Mesenchymal stem cell (in vitro differentiated cells and primary cell): ENCODE measurements at regions not wholly inside any gene's neighbourhood (a gene's known extent, or its start where the extent isn't known, plus 50 kb on each side); places are given as distances from the start of the nearest gene placed in this dataset.
"Not testable (repeated sequence)": the region's sequence is repeated elsewhere in the genome, so short reads cannot be mapped to it uniquely, and the experiment has no call there.

Source experiments
- DNase-seq: peaks from one replicate; pipeline ENCODE4 v3.0.0-alpha.2; 2013
- H2AFZ ChIP-seq: one replicate; pipeline ENCODE4 v1.6.1; 2013; ENCODE audit warnings: low read depth, mild to moderate bottlenecking, control low read depth, inconsistent platforms, low read length, moderate library complexity
- H2AK5ac ChIP-seq: 2 replicates; pipeline ENCODE4 v1.6.1; 2013; ENCODE audit warnings: low read length, moderate library complexity, mild to moderate bottlenecking, inconsistent platforms; ENCODE audit not compliant: severe bottlenecking
- H2BK120ac ChIP-seq: one replicate; pipeline ENCODE4 v1.6.1; 2013; ENCODE audit warnings: low read depth, mild to moderate bottlenecking, inconsistent platforms, low read length, moderate library complexity
- H2BK12ac ChIP-seq, 2 experiments: one replicate each; pipeline ENCODE4 v1.6.1; 2013; ENCODE audit warnings: inconsistent platforms in 2 of 2, low read length in 2 of 2, mild to moderate bottlenecking in 2 of 2, moderate library complexity in 2 of 2, control low read depth in 1 of 2
- H2BK15ac ChIP-seq: one replicate; pipeline ENCODE4 v1.6.1; 2013; ENCODE audit warnings: mild to moderate bottlenecking, low read depth, inconsistent platforms; ENCODE audit not compliant: poor library complexity, severe bottlenecking
- H2BK5ac ChIP-seq: 2 replicates; pipeline ENCODE4 v1.6.1; 2013; ENCODE audit warnings: low read depth, mild to moderate bottlenecking, low read length, control low read depth, inconsistent platforms; ENCODE audit not compliant: poor library complexity, severe bottlenecking
- H3K14ac ChIP-seq, 2 experiments: one replicate each; pipeline ENCODE4 v1.6.1; 2013; ENCODE audit warnings: inconsistent platforms in 2 of 2, low read length in 2 of 2, control low read depth in 1 of 2, mild to moderate bottlenecking in 1 of 2, moderate library complexity in 1 of 2
- H3K18ac ChIP-seq, 2 experiments: one replicate each; pipeline ENCODE4 v1.6.1; 2013; ENCODE audit warnings: inconsistent platforms in 2 of 2, low read length in 2 of 2, control low read depth in 1 of 2, low read depth in 1 of 2, mild to moderate bottlenecking in 1 of 2
- H3K23ac ChIP-seq, 2 experiments: one replicate each; pipeline ENCODE4 v1.6.1; 2013; ENCODE audit warnings: inconsistent platforms in 2 of 2, low read length in 2 of 2, mild to moderate bottlenecking in 2 of 2, moderate library complexity in 2 of 2, control low read depth in 1 of 2
- H3K27ac ChIP-seq: 2 replicates; pipeline ENCODE4 v1.5.1; 2013; ENCODE audit warnings: mild to moderate bottlenecking, moderate library complexity, low read length, control low read depth, inconsistent platforms; ENCODE audit not compliant: poor library complexity, severe bottlenecking
- H3K27me3 ChIP-seq, 2 experiments: 2 replicates each; pipeline versions ENCODE4 v1.6.1 to v1.7.0; 2013; ENCODE audit warnings: low read length in 2 of 2, mild to moderate bottlenecking in 2 of 2, moderate library complexity in 2 of 2, control low read depth in 1 of 2, inconsistent platforms in 1 of 2; ENCODE audit not compliant: control insufficient read depth in 1 of 2, insufficient read depth in 1 of 2
- H3K36me3 ChIP-seq, 2 experiments: 2 replicates each; pipeline versions ENCODE4 v1.6.1 to v1.7.0; 2013; ENCODE audit warnings: low read length in 2 of 2, control low read depth in 1 of 2, inconsistent platforms in 1 of 2, low read depth in 1 of 2, mild to moderate bottlenecking in 1 of 2; ENCODE audit not compliant: insufficient read depth in 2 of 2, control insufficient read depth in 1 of 2
- H3K4ac ChIP-seq, 2 experiments: one replicate each; pipeline ENCODE4 v1.6.1; 2013; ENCODE audit warnings: inconsistent platforms in 2 of 2, low read length in 2 of 2, mild to moderate bottlenecking in 2 of 2, moderate library complexity in 2 of 2, control low read depth in 1 of 2, low read depth in 1 of 2
- H3K4me1 ChIP-seq: 2 replicates; pipeline ENCODE4 v1.6.1; 2013; ENCODE audit warnings: low read depth, low read length, control low read depth; ENCODE audit not compliant: control insufficient read depth, insufficient read depth
- H3K4me2 ChIP-seq: 2 replicates; pipeline ENCODE4 v1.6.1; 2013; ENCODE audit warnings: low read length, mild to moderate bottlenecking, inconsistent platforms; ENCODE audit not compliant: poor library complexity, severe bottlenecking
- H3K4me3 ChIP-seq, 2 experiments: 2 replicates each; pipeline versions ENCODE4 v1.5.1 to v1.7.0; 2013; ENCODE audit warnings: low read length in 2 of 2, mild to moderate bottlenecking in 2 of 2, control low read depth in 1 of 2, low read depth in 1 of 2; ENCODE audit not compliant: insufficient read depth in 1 of 2
- H3K79me1 ChIP-seq: replicated peaks from 2 replicates; pipeline ENCODE4 v1.6.1; 2013; ENCODE audit warnings: mild to moderate bottlenecking, control low read depth, low read length, inconsistent platforms; ENCODE audit not compliant: poor library complexity, severe bottlenecking
- H3K9ac ChIP-seq: 2 replicates; pipeline ENCODE4 v1.7.0; 2013; ENCODE audit warnings: mild to moderate bottlenecking, low read length, moderate library complexity
- H3K9me3 ChIP-seq: 2 replicates; pipeline ENCODE4 v1.7.0; 2013; ENCODE audit warnings: mild to moderate bottlenecking, low read length; ENCODE audit not compliant: control insufficient read depth
- H4K8ac ChIP-seq: one replicate; pipeline ENCODE4 v1.6.1; 2013; ENCODE audit warnings: inconsistent platforms, mild to moderate bottlenecking, low read length, moderate library complexity
- H4K91ac ChIP-seq: one replicate; pipeline ENCODE4 v1.6.1; 2013; ENCODE audit warnings: mild to moderate bottlenecking, low read length, inconsistent platforms
- WGBS: methylation state at CpG from one replicate; pipeline ENCODE4 v1.1.7; 2013; ENCODE audit warnings: mixed read lengths; 5-methylcytosine and 5-hydroxymethylcytosine counted together

GRCh38 chr2:173524256-173524955 is 169.7 kb downstream of the CDCA7 start:
- WGBS = 93% methylated on average over 7 of the region's 7 CpGs
- H2BK12ac ChIP-seq = no peak overlapping the region
- H3K36me3 ChIP-seq = no peaks in the 10 kb centered on the region
- peaks cover 0 to 17% of the 10 kb centered on the region in 2 experiments for H3K27me3 ChIP-seq
- no peaks in the 10 kb centered on the region for H3K79me1 ChIP-seq
- no peak overlapping the region for H4K8ac ChIP-seq
- no peak overlapping the region for H3K14ac ChIP-seq
- H3K23ac ChIP-seq = no peak overlapping the region
- no peak overlapping the region for H3K27ac ChIP-seq
- H2AK5ac ChIP-seq = no peak overlapping the region
- no peak overlapping the region for H3K4me2 ChIP-seq
- no peak overlapping the region for H3K9ac ChIP-seq
- no peak overlapping the region for H2BK5ac ChIP-seq
- H3K9me3 ChIP-seq = no peaks in the 10 kb centered on the region
- no peak overlapping the region for H2BK120ac ChIP-seq
- H3K4ac ChIP-seq = no peak overlapping the region
- no peak overlapping the region for H2AFZ ChIP-seq
- H3K4me3 ChIP-seq = no peak overlapping the region
- no peak overlapping the region for H4K91ac ChIP-seq
- H3K18ac ChIP-seq = no peak overlapping the region
- H3K4me1 ChIP-seq = peaks cover 3% of the 10 kb centered on the region
- DNase-seq = no peak
- no peak overlapping the region for H2BK15ac ChIP-seq

- not testable (repeated sequence) for H3K18ac ChIP-seq, H3K4me2 ChIP-seq, H2BK15ac ChIP-seq, H3K79me1 ChIP-seq, H2BK120ac ChIP-seq, H3K9ac ChIP-seq, H2AK5ac ChIP-seq, H2BK12ac ChIP-seq, H3K9me3 ChIP-seq, H4K8ac ChIP-seq, H3K14ac ChIP-seq, H2AFZ ChIP-seq, H3K4ac ChIP-seq, H4K91ac ChIP-seq, H3K27ac ChIP-seq, H3K4me3 ChIP-seq, H3K4me1 ChIP-seq, H2BK5ac ChIP-seq, H3K23ac ChIP-seq, DNase-seq, H3K36me3 ChIP-seq
- peaks cover 0 to 16% of the 10 kb centered on the region in 2 experiments for H3K27me3 ChIP-seq
- WGBS = 71% methylated on average over 32 of the region's 32 CpGs
These were observed 178.3 kb downstream of the CDCA7 start for GRCh38 chr2:173532732-173533531.

- Histone ChIP-seq H3K14ac (no peak overlapping the region), H3K23ac (no peak overlapping the region), H3K27ac (no peak overlapping the region), H3K4me2 (no peak overlapping the region), H3K36me3 (no peaks in the 10 kb centered on the region), H3K18ac (no peak overlapping the region), H3K9me3 (no peaks in the 10 kb centered on the region), H4K8ac (no peak overlapping the region), H2BK15ac (no peak overlapping the region), H2AK5ac (no peak overlapping the region), H3K9ac (no peak overlapping the region), H3K4me3 (no peak overlapping the region), H2BK5ac (no peak overlapping the region), H2AFZ (no peak overlapping the region), H3K4me1 (no peaks in the 10 kb centered on the region), H3K27me3 (peaks cover 0 to 16% of the 10 kb centered on the region in 2 experiments), H2BK12ac (no peak overlapping the region), H3K4ac (no peak overlapping the region), H4K91ac (no peak overlapping the region), H2BK120ac (no peak overlapping the region), H3K79me1 (no peaks in the 10 kb centered on the region)
- no peak for DNase-seq
- WGBS = no CpG with 5 or more reads among the region's 2 CpGs
These were observed 183.0 kb downstream of the CDCA7 start for GRCh38 chr2:173537694-173538093.

GRCh38 chr2:173539615-173540014 is 184.9 kb downstream of the CDCA7 start:
- WGBS = 98% methylated on average over 2 of the region's 2 CpGs
- Histone ChIP-seq H2BK120ac (no peak overlapping the region), H3K9me3 (no peaks in the 10 kb centered on the region), H3K4ac (no peak overlapping the region), H3K9ac (no peak overlapping the region), H3K4me2 (no peak overlapping the region), H3K4me1 (peaks cover 2% of the 10 kb centered on the region), H4K8ac (no peak overlapping the region), H3K79me1 (no peaks in the 10 kb centered on the region), H3K18ac (no peak overlapping the region), H2BK5ac (no peak overlapping the region), H2BK15ac (no peak overlapping the region), H3K27me3 (peaks cover 0 to 22% of the 10 kb centered on the region in 2 experiments), H3K14ac (no peak overlapping the region), H4K91ac (no peak overlapping the region), H3K4me3 (no peak overlapping the region), H2AFZ (no peak overlapping the region), H3K36me3 (no peaks in the 10 kb centered on the region), H2BK12ac (no peak overlapping the region), H2AK5ac (no peak overlapping the region), H3K27ac (no peak overlapping the region), H3K23ac (no peak overlapping the region)
- DNase-seq = no peak
